ENCODE measurements at regions not wholly inside any gene's neighbourhood (a gene's known extent, or its start where the extent isn't known, plus 50 kb on each side); places are given as distances from the start of the nearest gene placed in this dataset.

DNA sequence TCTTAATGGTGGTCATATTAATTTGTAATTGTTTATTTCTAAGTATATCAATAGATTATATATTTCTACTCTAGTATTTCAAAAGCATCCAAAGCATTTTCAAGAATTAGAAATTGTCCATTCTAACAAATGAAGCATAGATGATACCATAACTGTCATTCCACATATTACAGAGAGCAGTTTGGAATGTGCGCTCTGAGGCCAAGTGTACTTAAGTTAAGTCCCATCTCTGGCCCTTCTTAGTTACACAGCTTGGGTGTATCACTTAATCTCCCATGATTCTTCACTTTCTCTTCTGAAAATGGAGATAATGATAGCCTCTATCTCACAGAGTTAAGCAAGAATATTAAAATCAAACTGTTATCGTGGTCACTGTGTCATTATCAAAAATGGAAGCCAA, 281.1 kb downstream of the MRPL39 start:
- no peak for DNase-seq

- DNase-seq, result no peak
Measured at GRCh38 chr21:25324666-25325065, 282.6 kb downstream of the MRPL39 start.

- DNase-seq, result no peak
Measured at GRCh38 chr21:25323356-25323949, 283.8 kb downstream of the MRPL39 start.

DNA sequence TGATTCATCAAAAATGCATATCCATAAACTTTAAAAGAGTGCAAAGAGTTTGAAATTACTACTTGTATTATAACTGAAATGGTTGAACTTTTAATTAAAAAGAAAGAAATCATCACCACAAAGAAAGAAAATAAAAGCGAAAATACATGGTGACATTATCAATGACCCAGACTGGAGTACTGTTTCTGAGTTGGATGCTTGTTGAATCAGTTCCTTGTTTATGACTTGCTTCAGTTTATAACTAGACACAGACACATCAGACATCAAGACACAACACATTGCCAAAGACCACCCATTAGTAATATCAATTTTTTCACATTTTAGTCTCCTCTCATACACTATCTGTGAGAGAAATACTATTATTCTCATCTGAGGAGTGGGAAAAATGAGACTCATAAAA, 293.0 kb downstream of the MRPL39 start:
- no peak for DNase-seq

- no peak for DNase-seq
Measured at GRCh38 chr21:25313829-25314228, 293.5 kb downstream of the MRPL39 start.

GRCh38 chr21:25307489-25307888, 299.8 kb downstream of the MRPL39 start:
- DNase-seq, result no peak

GRCh38 chr21:25304611-25305010, 302.7 kb downstream of the MRPL39 start:
- DNase-seq, result no peak

DNA sequence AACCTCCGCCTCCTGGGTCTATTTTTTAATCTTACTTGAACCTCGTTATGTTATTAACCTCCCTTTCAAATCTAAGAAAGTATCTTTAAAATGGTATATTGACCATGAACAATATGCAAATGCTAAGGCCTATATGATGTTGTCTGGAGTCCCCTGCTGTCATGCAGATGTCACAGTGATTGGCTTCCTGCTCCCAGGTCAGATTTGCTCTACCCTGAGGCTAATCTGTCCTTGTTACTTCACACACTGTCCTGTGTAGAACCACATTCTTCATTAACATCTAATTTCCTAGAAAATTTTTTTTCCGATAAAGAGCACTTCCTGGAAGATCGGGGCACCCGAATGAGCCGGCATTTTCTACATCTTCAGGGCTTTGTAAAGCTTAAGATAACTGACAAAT, 306.6 kb downstream of the MRPL39 start:
- DNase-seq, result no peak

DNA sequence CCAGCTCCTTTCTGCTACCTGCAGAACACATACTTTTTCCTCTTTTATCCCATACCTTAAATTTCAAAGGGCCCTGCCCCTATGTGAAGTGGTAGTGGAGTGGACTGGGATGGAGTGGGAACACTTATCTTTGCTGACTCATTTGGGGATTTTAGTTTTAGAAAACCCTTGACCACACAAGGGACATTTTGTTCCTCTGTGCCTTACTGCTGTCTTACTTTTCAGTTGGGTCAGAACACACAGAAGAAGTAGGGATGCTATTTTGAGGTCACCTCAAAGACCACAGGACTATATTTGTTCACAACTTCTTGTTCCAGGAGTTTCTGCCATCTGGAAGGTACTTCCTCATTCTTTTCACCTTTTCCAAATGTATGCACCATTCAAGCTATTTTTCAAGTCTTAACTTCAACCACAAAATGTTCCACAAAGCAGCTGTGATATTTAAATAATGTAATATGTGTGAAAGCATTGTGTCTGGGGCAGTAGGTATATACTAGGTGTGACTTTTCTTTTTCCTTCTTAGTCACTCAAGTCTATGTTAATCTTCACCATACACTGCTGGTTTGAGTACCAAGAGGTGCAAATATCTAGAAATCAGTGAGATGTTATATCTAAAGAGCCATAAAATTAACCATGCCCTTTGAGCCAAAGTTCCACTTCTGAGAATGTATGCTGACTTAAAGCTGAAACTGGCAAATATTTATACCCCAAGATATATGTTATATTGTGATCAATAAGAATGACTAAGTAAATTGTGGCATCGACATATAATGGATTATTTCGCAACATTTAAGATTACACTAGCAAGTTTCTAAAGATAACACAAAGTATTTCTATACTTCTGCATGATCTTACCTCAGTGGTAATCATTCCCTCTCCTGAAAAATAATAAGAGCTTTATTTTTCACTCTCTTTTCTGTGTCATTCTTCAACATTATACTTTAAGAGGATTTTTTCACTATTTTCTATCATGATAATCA, 308.5 kb downstream of the MRPL39 start:
- no peak for DNase-seq

GRCh38 chr21:25297117-25297516, 310.2 kb downstream of the MRPL39 start:
- DNase-seq, result no peak

DNA sequence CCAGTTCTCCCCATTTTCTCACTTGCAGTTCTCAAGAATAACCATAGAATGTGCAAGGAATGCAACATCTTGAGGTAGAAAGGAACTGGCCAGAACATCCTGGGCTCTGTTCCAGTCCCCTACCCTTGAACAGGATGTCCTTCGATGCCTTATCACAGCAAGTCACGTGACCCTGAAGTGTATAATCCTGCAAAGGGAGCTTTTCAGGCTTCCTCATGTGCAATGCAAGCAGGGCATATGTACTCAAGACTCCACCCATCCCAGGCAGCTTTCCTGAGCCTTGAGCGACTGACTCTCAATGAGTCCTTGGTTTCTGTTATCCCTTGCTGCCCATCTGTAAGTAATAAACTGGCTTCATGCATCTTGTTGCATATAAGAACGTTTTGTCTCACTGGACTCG, 311.0 kb downstream of the MRPL39 start:
- no peak for DNase-seq

- DNase-seq, result no peak
Measured at GRCh38 chr21:25292396-25292795, 314.9 kb downstream of the MRPL39 start.

DNA sequence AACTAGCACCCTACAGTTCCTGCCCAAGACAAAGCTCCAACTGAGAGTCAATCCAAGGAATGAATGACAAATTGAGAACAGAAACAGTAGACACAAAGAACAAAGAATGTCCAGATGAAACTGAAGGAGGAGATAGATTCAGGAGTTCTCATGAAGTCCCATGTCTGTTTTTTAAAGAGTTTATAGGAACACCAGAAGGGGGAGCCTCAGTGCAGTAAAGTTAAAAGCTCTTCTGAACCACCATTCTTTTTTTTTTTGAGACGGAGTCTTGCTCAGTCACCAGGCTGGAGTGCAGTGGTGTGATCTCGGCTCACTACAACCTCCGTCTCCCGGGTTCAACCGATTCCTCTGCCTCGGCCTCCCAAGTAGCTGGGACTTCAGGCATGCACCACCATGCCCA, 323.6 kb downstream of the MRPL39 start:
- no peak for DNase-seq

GRCh38 chr21:25281134-25281533, 326.1 kb downstream of the MRPL39 start:
- no peak for DNase-seq

DNA sequence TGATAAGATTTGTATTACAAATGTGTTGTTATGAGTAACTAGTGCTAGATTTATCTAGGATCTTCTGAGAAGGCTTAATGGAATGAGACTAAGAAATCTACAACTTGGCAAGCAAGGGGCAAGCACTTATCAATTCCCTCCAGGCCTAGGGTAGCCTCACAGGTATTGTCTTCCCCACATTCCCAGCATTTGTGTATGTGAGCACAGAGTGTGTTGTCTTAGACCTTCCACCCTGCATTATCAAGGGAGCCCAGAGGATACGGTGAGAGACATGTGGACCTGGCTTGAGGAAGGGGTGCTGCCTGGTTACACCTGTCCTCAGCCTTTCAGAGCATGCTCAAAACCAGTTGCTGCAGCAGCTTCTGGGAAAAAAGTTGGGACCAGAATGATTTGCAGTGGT, 327.2 kb downstream of the MRPL39 start:
- no peak for DNase-seq

- DNase-seq, result no peak
Measured at GRCh38 chr21:25273959-25274358, 333.3 kb downstream of the MRPL39 start.

GRCh38 chr21:25254491-25255174, 352.6 kb downstream of the MRPL39 start:
- no peak for DNase-seq

- DNase-seq, result no peak
Measured at GRCh38 chr21:25246546-25246945, 360.7 kb downstream of the MRPL39 start.

- DNase-seq, result no peak
Measured at GRCh38 chr21:25244735-25245134, 362.5 kb downstream of the MRPL39 start.

DNA sequence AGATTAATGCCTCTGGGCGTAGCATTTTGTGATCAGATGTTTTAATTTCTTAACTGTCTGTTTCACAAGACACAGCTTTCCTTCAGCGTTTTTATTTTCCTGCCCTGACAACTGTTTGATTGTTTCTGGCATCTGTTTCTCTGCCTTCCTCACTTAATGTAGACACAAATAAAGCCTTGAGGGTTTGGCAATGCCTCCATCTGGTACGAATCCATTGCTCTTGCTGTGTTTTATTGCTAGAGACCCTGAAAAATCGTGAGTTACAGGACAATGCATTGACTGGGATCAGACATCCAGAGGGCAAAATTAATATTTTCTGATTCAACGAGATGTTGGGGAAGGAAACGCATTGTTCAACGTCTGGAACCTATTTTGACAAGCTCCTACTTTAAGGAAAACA, 363.5 kb downstream of the MRPL39 start:
- no peak for DNase-seq

GRCh38 chr21:25240974-25241373, 366.3 kb downstream of the MRPL39 start:
- DNase-seq, result no peak

DNA sequence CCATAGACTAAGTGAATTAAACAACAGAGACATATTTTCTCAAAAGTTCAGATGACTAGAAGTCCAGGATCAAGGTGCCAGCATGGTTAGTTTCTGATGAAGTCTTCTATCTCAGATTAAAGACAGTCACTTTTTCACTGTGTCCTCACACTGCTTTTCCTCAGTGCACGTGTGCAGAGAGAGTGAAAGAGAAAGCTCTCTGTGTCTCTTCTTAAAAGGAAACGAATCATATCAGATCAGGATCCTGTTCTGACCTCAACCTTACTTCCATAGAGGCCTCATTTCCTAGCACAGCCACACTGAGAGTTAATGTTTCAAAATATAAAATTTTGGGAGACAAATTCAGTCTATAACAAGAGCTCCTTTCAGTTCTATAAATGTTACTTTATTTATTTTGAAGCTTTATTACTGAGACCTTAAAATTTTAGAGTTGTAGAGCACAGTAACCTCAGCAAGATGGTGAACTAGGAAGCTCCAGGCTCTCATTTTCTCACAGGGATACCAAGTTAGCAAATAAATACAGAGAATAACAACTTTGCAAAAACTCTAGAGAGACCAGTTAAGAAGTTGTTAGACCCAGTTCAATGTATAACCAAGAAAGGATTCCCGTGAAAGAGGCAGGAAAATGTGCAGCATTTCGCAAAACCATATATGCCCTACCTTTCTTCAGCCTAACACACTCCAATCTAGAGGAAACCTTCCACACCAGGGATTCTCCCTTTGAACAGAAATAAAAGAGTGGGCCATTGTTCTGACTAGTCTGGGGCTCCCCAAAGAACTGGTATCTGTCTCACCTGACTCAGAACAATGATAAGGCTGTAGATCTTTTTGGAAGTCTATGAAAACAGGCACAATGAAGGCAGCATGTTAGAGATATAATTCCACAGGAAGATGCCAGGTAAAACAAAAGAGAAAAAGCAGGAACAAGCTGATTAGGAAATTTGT, 372.2 kb downstream of the MRPL39 start:
- DNase-seq, result no peak

- DNase-seq, result no peak
Measured at GRCh38 chr21:25220954-25221353, 386.3 kb downstream of the MRPL39 start.
